ENCODE measurements at regions not wholly inside any gene's neighbourhood (a gene's known extent, or its start where the extent isn't known, plus 50 kb on each side); places are given as distances from the start of the nearest gene placed in this dataset.
A peak's percentile ranks its signal among the peaks of the same experiment; 100 is the strongest.

GRCh38 chr18:46421973-46422551 lies 235.0 kb downstream of the LOXHD1 start:
- no peaks in the 10 kb centered on the region for H3K36me3 ChIP-seq (ENCODE audit: control insufficient read depth in 4 of 4, insufficient read depth in 3 of 4, low read depth in 1 of 4, low read length in 3 of 4)
- DNase-seq (ENCODE audit: low spot score) = no peak
- peak overlapping the region; percentile 49 to 62 for H3K27ac ChIP-seq (ENCODE audit: low read depth in 1 of 2, low read length in 2 of 2)
- no peaks in the 10 kb centered on the region for H3K27me3 ChIP-seq (ENCODE audit: control insufficient read depth in 4 of 4, insufficient read depth in 4 of 4, low read length in 3 of 4)
- 60% methylated on average over 7 of the region's 7 CpGs for WGBS
- no peak overlapping the region for H3K4me3 ChIP-seq (ENCODE audit: low read depth in 1 of 3, low read length in 3 of 3)
- H3K9ac ChIP-seq (ENCODE audit: low read depth in 1 of 2, low read length in 2 of 2) = no peak overlapping the region
- peaks cover 19 to 43% (median 36%) of the 10 kb centered on the region in 4 donors for H3K4me1 ChIP-seq (ENCODE audit: control insufficient read depth in 4 of 4, insufficient read depth in 4 of 4, low read length in 3 of 4)
- H3K9me3 ChIP-seq (ENCODE audit: control insufficient read depth in 4 of 4, low read length in 3 of 4) = no peaks in the 10 kb centered on the region
- no peak for TF ChIP-seq GABPA (IDR thresholded peaks at IDR 0.05 in 1 of 2, conservative IDR thresholded peaks at IDR 0.05 in 1 of 2)
- TF ChIP-seq EGR1 (IDR thresholded peaks at IDR 0.05; ENCODE audit: low read depth in 2 of 2) = no peak
- TF ChIP-seq HNF4A (conservative IDR thresholded peaks at IDR 0.05) = peak in 1 of 2 donors; percentile 15
- TF ChIP-seq YY1 (IDR thresholded peaks at IDR 0.05) = no peak

GRCh38 chr18:46422552-46423055 lies 234.4 kb downstream of the LOXHD1 start:
- no peak for DNase-seq (ENCODE audit: low spot score)
- 39% methylated on average over 4 of the region's 4 CpGs for WGBS
- no peaks in the 10 kb centered on the region for H3K27me3 ChIP-seq (ENCODE audit: control insufficient read depth in 4 of 4, insufficient read depth in 4 of 4, low read length in 3 of 4)
- peak overlapping the region; percentile 49 to 62 for H3K27ac ChIP-seq (ENCODE audit: low read depth in 1 of 2, low read length in 2 of 2)
- TF ChIP-seq TAF1 (conservative IDR thresholded peaks at IDR 0.05) (no peak), HNF4A (conservative IDR thresholded peaks at IDR 0.05) (peak; percentile 66 to 75), FOXA1 (IDR thresholded peaks at IDR 0.05) (no peak), GABPA (IDR thresholded peaks at IDR 0.05 in 1 of 2, conservative IDR thresholded peaks at IDR 0.05 in 1 of 2) (no peak), SP1 (IDR thresholded peaks at IDR 0.05) (peak; percentile 56), MAX (IDR thresholded peaks at IDR 0.05) (peak; percentile 35), ZBTB33 (IDR thresholded peaks at IDR 0.05) (no peak), CTCF (IDR thresholded peaks at IDR 0.05; ENCODE audit: low read depth, low read length, missing input control) (no peak), RXRA (IDR thresholded peaks at IDR 0.05) (peak; percentile 57 to 75), YY1 (IDR thresholded peaks at IDR 0.05) (peak; percentile 30), HNF4G (IDR thresholded peaks at IDR 0.05) (no peak), RAD21 (IDR thresholded peaks at IDR 0.05) (peak in 1 of 2 donors; percentile 14), REST (IDR thresholded peaks at IDR 0.05) (no peak), JUND (IDR thresholded peaks at IDR 0.05) (peak; percentile 19 to 51), ATF3 (IDR thresholded peaks at IDR 0.05) (peak; percentile 13), NR2F2 (IDR thresholded peaks at IDR 0.05) (peak; percentile 48), FOXA2 (IDR thresholded peaks at IDR 0.05) (no peak), EGR1 (IDR thresholded peaks at IDR 0.05; ENCODE audit: low read depth in 2 of 2) (no peak)
- H3K4me3 ChIP-seq (ENCODE audit: low read depth in 1 of 3, low read length in 3 of 3) = no peak overlapping the region
- H3K9ac ChIP-seq (ENCODE audit: low read depth in 1 of 2, low read length in 2 of 2) = no peak overlapping the region
- H3K9me3 ChIP-seq (ENCODE audit: control insufficient read depth in 4 of 4, low read length in 3 of 4) = no peaks in the 10 kb centered on the region
- H3K4me1 ChIP-seq (ENCODE audit: control insufficient read depth in 4 of 4, insufficient read depth in 4 of 4, low read length in 3 of 4) = peaks cover 19 to 43% (median 36%) of the 10 kb centered on the region in 4 donors
- H3K36me3 ChIP-seq (ENCODE audit: control insufficient read depth in 4 of 4, insufficient read depth in 3 of 4, low read depth in 1 of 4, low read length in 3 of 4) = no peaks in the 10 kb centered on the region

Data from liver (tissue), 8 donors.